HG02884 (cell line): ENCODE measurements at regions not wholly inside any gene's neighbourhood (a gene's known extent, or its start where the extent isn't known, plus 50 kb on each side); places are given as distances from the start of the nearest gene placed in this dataset.
"Not testable (repeated sequence)": the region's sequence is repeated elsewhere in the genome, so short reads cannot be mapped to it uniquely, and the experiment has no call there.

ENCODE experiments used
- ATAC-seq: cut with Tn5 transposase; IDR thresholded peaks from one replicate; pipeline ENCODE4 v1.9.1; 2021; ENCODE audit warnings: mild to moderate bottlenecking, moderate library complexity; ENCODE audit not compliant: unreplicated experiment

- ATAC-seq: no peak
Measured at GRCh38 chr2:63737081-63737751, 104.5 kb upstream of the UGP2 start.

DNA sequence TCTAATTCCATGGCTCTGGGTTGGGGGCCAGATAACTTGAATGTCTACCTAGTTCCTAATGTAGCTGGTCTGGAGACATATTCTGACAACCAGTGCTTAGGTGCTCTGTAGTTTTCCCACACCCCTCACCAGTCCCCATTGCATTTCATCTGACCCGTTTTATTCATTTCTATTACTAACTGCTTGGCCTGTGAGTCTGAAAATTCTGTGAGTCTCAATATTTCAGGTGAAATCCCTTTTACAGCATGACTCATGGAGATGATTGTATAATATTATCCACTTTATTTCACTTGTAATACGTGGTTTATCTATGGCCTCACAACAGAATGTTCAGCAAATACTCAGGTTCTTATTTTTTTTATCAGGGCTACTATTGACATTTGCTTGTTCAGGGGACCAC, 103.7 kb upstream of the UGP2 start:
- ATAC-seq: no peak

DNA sequence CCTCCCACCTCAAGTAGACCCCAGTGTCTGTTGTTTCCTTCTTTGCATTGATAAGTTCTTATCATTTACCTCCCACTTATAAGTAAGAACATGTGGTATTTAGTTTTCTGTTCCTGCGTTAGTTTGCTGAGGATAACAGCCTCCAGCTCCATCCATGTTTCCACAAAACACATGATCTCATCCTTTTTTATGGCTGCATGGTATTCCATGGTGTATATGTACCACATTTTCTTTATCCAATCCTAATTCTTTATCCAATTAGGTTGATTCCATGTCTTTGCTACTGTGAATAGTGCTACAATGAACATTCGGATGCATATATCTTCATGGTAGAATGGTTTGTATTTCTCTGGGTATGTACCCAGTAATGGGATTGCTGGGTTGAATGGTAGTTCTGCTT, 102.5 kb upstream of the UGP2 start:
- not testable (repeated sequence) for ATAC-seq

- no peak for ATAC-seq
Measured at GRCh38 chr2:63740020-63740419, 101.7 kb upstream of the UGP2 start.

DNA sequence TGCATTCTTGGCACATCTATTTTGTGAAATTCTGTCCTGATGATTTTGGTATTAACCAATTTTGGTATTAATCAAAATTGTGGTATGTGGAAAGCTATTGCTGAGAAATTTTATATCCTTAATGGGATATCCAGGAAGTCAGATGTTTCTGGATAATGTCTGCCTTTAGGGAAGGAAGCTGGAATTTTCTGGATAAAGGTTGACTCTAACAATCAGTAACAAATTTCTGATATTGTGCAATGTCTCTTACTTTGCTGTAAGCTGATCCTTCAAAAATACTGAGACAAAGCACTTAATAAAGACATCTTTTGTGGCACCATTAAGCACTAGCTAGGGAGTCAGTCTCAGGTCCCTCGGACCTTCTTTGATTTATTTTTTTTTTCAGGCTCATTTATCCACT, 100.8 kb upstream of the UGP2 start:
- ATAC-seq: no peak

GRCh38 chr2:63741884-63742579, 99.7 kb upstream of the UGP2 start:
- no peak for ATAC-seq

- no peak for ATAC-seq
Measured at GRCh38 chr2:63742580-63742976, 99.1 kb upstream of the UGP2 start.

DNA sequence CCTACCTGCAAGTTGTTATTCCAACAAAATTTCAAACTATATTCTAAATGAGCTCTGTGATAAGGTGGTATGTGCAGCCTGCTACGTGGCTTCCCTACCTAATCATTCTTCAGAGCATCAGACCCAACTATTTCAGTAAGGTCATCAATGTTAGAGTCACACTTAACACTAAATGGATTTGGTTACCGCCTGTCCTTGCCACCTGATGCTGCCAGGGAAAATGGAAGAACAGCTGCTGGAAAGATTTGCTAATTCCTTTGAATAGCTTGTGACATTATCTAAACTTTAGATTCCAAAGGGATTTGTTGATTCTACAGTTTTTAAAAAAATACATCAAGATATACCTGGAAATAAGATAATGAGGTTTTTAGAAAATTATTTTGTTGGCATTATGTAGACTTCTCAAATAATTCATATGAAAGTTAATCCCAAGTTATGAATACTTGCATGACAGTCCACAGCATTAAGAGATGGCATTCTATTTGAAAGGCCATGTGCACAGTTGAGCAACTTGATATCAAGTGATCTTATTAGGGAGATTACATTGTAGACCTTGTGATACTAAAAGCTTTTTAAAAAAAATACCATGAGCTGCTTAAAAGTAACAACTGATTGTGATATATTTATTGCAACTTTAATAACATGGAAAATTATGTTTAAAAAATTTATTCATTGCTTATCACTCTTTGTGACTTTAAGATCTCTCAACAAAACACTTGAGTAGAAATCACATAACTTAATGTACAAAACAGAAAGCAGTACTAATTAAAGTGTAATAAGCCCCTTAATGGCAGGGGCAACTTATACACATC, 98.3 kb upstream of the UGP2 start:
- no peak for ATAC-seq

DNA sequence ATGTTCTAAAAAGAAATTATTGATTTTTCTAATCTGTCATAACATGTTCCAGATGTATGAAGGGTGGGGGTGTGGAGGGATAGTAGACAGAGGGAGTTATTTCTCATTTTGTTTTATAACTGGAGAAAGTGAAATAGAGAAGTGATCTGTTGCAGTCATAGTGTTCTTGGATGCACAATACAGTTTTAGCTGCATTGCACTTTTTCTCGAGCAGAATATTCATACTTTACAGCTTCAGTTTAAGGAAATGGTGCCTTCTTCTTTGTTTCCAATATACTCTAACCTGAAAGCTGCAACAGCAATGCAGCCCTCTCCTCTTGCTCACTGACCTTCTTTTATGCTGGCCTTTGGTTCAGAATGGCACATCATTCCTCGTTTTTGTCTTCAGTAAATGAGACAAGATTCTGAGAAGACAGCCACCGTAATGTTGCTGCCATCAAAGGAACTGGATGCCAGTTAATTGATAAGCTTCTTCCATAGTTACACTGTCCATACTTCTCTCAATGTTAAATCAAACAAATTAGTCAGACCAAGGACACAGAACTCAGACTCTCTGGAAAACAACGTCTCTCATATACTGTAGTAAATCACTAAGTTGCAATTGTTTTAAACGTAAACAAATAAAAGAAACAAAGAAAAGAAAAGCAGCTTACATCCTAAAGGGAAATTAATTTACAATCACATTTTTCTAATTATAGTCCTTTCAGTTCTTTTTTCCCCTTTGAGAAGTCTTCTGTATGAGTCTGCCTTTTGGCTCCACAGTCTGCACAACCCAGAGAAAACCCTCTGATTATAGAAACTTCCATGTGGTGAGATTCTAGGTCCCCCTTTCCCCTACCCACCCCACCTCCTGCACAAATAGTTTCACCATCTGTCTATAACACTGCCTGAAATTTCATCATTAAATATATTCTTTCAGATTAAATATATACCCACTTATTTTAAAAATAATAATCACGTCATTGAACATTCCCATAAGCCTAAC, 97.4 kb upstream of the UGP2 start:
- no peak for ATAC-seq

GRCh38 chr2:63746548-63746947, 95.1 kb upstream of the UGP2 start:
- ATAC-seq: not testable (repeated sequence)

- ATAC-seq: no peak
Measured at GRCh38 chr2:63751901-63752300, 89.8 kb upstream of the UGP2 start.

DNA sequence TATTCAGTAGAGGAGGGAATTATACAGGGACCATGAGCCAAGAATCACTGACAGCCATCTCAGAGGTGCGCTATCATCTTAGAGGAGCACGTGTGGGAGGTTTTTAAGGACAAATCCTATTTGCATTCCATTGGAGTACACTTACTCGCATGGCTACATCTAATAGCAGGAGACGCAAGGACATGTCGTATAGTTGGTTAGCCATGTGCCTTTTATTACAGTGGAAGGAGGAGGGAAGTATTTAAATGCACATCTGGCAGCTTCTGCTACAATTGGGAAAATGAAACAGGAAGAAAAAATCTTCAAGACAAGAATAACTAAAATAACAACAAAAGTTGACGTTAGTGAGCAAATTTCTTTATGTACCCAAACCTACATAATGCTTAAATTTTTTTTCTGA, 86.5 kb upstream of the UGP2 start:
- ATAC-seq: no peak

- no peak for ATAC-seq
Measured at GRCh38 chr2:63755965-63756364, 85.7 kb upstream of the UGP2 start.

GRCh38 chr2:63763391-63763941, 78.2 kb upstream of the UGP2 start:
- ATAC-seq: no peak

DNA sequence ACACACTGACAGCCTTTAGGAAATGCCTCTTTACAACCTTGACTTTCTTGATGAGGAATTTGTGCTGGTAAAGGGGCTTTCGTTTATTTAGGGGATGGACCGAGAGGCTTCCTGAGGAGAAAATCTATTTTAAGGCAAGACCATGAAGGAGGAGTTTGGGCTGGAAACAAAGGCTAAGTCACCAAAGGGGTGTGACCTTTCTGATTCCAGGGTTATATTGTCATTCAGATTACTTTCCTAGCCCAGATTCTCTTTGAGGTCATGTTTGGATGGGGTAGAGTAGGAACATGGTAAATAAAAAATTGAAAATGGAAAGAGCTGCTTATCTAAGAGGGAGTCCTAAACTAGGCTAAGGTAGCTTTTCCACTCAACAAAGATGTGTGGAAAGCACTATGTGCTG, 77.1 kb upstream of the UGP2 start:
- ATAC-seq: no peak

GRCh38 chr2:63765117-63765516, 76.6 kb upstream of the UGP2 start:
- no peak for ATAC-seq

DNA sequence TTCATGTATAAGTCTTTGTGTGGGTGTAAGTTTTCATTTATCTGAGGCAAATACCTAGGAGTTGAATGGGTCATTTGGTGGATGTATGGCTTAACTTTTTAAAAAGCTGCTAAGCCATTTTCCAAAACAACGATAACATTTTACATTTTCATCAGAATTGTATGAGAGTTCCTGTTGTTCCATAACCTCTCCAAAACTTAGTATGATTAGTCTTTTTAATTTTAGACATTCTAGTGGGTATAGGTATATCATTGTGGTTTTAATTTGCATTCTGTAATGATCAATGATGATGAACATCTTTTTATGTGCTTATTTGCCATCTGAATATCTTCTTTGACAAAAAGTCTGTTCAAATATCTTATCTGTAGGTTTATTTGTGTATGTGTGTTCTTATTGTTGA, 74.4 kb upstream of the UGP2 start:
- no peak for ATAC-seq

GRCh38 chr2:63768051-63768450, 73.6 kb upstream of the UGP2 start:
- no peak for ATAC-seq

DNA sequence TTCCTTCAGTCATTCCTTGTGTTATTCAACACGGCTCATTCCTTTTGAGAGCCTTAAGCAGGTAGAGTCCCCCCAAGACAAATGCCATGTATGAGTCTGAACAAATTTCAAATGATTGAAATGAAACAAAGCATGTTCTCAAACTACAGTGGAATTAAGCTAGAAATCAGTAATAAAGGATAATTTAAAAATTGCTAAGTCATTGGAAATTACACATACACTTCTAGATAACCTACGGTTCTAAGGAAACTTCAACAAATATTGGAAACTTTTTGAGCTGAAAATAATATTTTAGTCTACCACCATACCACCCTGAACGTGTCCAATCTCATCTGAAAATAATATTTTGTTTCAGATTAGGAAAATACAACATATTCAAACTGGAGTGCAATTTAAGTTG, 71.8 kb upstream of the UGP2 start:
- ATAC-seq: no peak

GRCh38 chr2:63772061-63772460, 69.6 kb upstream of the UGP2 start:
- no peak for ATAC-seq
